Neural cell (in vitro differentiated cells): ENCODE measurements at regions not wholly inside any gene's neighbourhood (a gene's known extent, or its start where the extent isn't known, plus 50 kb on each side); places are given as distances from the start of the nearest gene placed in this dataset.

Source experiments
- H2AFZ ChIP-seq: fragments of 200-600, 300-800 bp; sonication (generic), shearing (Covaris generic); 2 replicates; pipeline ENCODE4 v1.6.0; 2014; ENCODE audit warnings: low read depth, mild to moderate bottlenecking, antibody characterized with exemption, low read length, moderate library complexity
- H3F3A ChIP-seq: fragments of 200-600 bp; shearing (Covaris generic); 2 replicates; pipeline ENCODE4 v1.6.1; 2016; ENCODE audit warnings: mild to moderate bottlenecking, moderate library complexity, mixed read lengths, antibody characterized with exemption, low read length; ENCODE audit not compliant: insufficient read depth, poor library complexity, severe bottlenecking
- H3K27ac ChIP-seq: fragments of 200-600, 300-800 bp; sonication (generic), shearing (Covaris generic); 2 replicates; pipeline ENCODE4 v1.5.1; 2014; ENCODE audit warnings: mild to moderate bottlenecking, low read length, moderate library complexity
- H3K27me3 ChIP-seq: fragments of 300-800, 200-600 bp; sonication (generic), shearing (Covaris generic); 2 replicates; pipeline ENCODE4 v1.6.0; 2014; ENCODE audit warnings: mild to moderate bottlenecking, low read depth, low read length, moderate library complexity; ENCODE audit not compliant: insufficient read depth
- H3K36me3 ChIP-seq: fragments of 300-800, 200-600 bp; sonication (generic), shearing (Covaris generic); 2 replicates; pipeline ENCODE4 v1.5.1; 2014; ENCODE audit warnings: mild to moderate bottlenecking, antibody characterized with exemption, low read length, moderate library complexity; ENCODE audit not compliant: insufficient read depth
- H3K4me2 ChIP-seq: fragments of 300-800, 200-600 bp; sonication (generic), shearing (Covaris generic); 2 replicates; pipeline ENCODE4 v1.6.0; 2014; ENCODE audit warnings: mild to moderate bottlenecking, low read length
- H3K4me3 ChIP-seq: fragments of 300-800, 200-600 bp; sonication (generic), shearing (Covaris generic); 2 replicates; pipeline ENCODE4 v1.5.1; 2014; ENCODE audit warnings: mild to moderate bottlenecking, low read length, moderate library complexity
- H3K79me2 ChIP-seq: fragments of 200-600 bp; shearing (Covaris generic); replicated peaks from 2 replicates; pipeline ENCODE4 v1.6.0; 2014; ENCODE audit warnings: mild to moderate bottlenecking, low read length, moderate library complexity; ENCODE audit not compliant: insufficient read depth
- H3K9ac ChIP-seq: fragments of 300-800, 200-600 bp; sonication (generic), shearing (Covaris generic); 2 replicates; pipeline ENCODE4 v1.6.1; 2016; ENCODE audit warnings: mild to moderate bottlenecking, low read length, mixed read lengths
- H3K9me2 ChIP-seq: fragments of 200-600 bp; shearing (Covaris generic); 2 replicates; pipeline ENCODE4 v1.6.1; 2016; ENCODE audit warnings: mild to moderate bottlenecking, low read length, mixed read lengths; ENCODE audit not compliant: insufficient read depth
- H3K9me3 ChIP-seq: fragments of 200-600, 300-800 bp; sonication (generic), shearing (Covaris generic); 2 replicates; pipeline ENCODE4 v1.6.1; 2016; ENCODE audit warnings: mild to moderate bottlenecking, mixed run types, low read length, moderate library complexity, mixed read lengths
- H4K20me1 ChIP-seq: fragments of 200-600 bp; shearing (Covaris generic); 2 replicates; pipeline ENCODE4 v1.6.1; 2016; ENCODE audit warnings: mild to moderate bottlenecking, mixed run types; ENCODE audit not compliant: insufficient read depth
- CTCF ChIP-seq: fragments of 450-650 bp; IDR thresholded peaks from 2 replicates; pipeline ENCODE4 v1.5.1; 2014; ENCODE audit warnings: antibody characterized with exemption, mild to moderate bottlenecking, moderate library complexity; ENCODE audit not compliant: poor library complexity, severe bottlenecking
- EP300 ChIP-seq: fragments of 450-650 bp; conservative IDR thresholded peaks from 2 replicates; pipeline ENCODE4 v1.6.1; 2014; ENCODE audit warnings: antibody characterized with exemption, mild to moderate bottlenecking, moderate library complexity; ENCODE audit not compliant: poor library complexity, severe bottlenecking
- EZH2 ChIP-seq: fragments of 200-600, 300-800 bp; shearing (Covaris generic), sonication (generic); IDR thresholded peaks from 2 replicates; pipeline ENCODE4 v1.6.1; 2014; ENCODE audit warnings: antibody characterized with exemption, low read length, borderline replicate concordance, mild to moderate bottlenecking; ENCODE audit not compliant: insufficient read depth, poor library complexity, severe bottlenecking
- MXI1 ChIP-seq: fragments of 450-650 bp; conservative IDR thresholded peaks from 2 replicates; pipeline ENCODE4 v1.6.1; 2014; ENCODE audit warnings: antibody characterized with exemption, mild to moderate bottlenecking; ENCODE audit not compliant: poor library complexity, severe bottlenecking
- POLR2AphosphoS5 ChIP-seq: IDR thresholded peaks from 2 replicates; pipeline ENCODE4 v1.6.1; 2012
- RAD21 ChIP-seq: fragments of 450-650 bp; conservative IDR thresholded peaks from 2 replicates; pipeline ENCODE4 v1.6.1; 2014; ENCODE audit warnings: antibody characterized with exemption, mild to moderate bottlenecking, moderate library complexity
- REST ChIP-seq: IDR thresholded peaks from 2 replicates; pipeline ENCODE4 v1.6.1; 2012; ENCODE audit warnings: borderline replicate concordance
- SMC3 ChIP-seq: fragments of 450-650 bp; conservative IDR thresholded peaks from 2 replicates; pipeline ENCODE4 v1.6.1; 2014; ENCODE audit warnings: antibody characterized with exemption, mild to moderate bottlenecking, moderate library complexity; ENCODE audit not compliant: poor library complexity
- TAF1 ChIP-seq: IDR thresholded peaks from 2 replicates; pipeline ENCODE4 v1.6.1; 2012; ENCODE audit warnings: low read depth

GRCh38 chr6:8192067-8192466 lies 89.7 kb upstream of the EEF1E1 start:
- H3F3A ChIP-seq = no peaks in the 10 kb centered on the region
- H3K27me3 ChIP-seq = no peaks in the 10 kb centered on the region
- no peaks in the 10 kb centered on the region for H3K9me3 ChIP-seq
- H3K4me2 ChIP-seq = no peak overlapping the region
- no peak overlapping the region for H2AFZ ChIP-seq
- H3K79me2 ChIP-seq = no peaks in the 10 kb centered on the region
- no peaks in the 10 kb centered on the region for H4K20me1 ChIP-seq
- no peak overlapping the region for H3K27ac ChIP-seq
- no peaks in the 10 kb centered on the region for H3K36me3 ChIP-seq
- no peak overlapping the region for H3K4me3 ChIP-seq
- no peak overlapping the region for H3K9ac ChIP-seq
- no peaks in the 10 kb centered on the region for H3K9me2 ChIP-seq
- TF ChIP-seq CTCF (no peak), RAD21 (no peak), SMC3 (no peak), EP300 (no peak), POLR2AphosphoS5 (no peak), REST (no peak), TAF1 (no peak), EZH2 (no peak), MXI1 (no peak)

DNA sequence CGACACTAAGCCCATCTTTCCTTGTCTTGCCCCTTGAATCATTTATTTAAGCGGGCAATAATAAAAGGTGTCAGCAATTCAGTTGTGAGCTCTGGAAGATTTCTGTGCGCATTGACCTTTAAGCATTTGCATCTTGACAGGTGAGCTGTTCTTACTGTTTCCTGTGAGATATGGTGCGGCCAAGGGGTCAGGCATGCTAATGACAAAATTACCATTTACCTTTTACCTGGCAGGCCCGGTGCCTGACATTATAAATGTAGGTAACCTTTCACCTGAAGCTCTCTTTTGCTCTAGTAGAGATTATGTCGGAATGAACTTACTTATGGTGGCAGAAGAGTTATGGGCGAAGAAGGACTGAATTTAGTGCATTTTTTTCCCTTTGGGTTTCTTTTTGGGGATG lies 89.3 kb upstream of the EEF1E1 start:
- Histone ChIP-seq H3F3A (no peaks in the 10 kb centered on the region), H3K27ac (no peak overlapping the region), H3K79me2 (no peaks in the 10 kb centered on the region), H2AFZ (no peak overlapping the region), H3K4me2 (no peak overlapping the region), H3K9ac (no peak overlapping the region), H3K9me3 (no peaks in the 10 kb centered on the region), H3K27me3 (no peaks in the 10 kb centered on the region), H4K20me1 (no peaks in the 10 kb centered on the region), H3K9me2 (no peaks in the 10 kb centered on the region), H3K36me3 (no peaks in the 10 kb centered on the region), H3K4me3 (no peak overlapping the region)
- no peak for TF ChIP-seq EZH2
- TF ChIP-seq EP300 = no peak
- no peak for TF ChIP-seq SMC3
- TF ChIP-seq POLR2AphosphoS5 = no peak

- Histone ChIP-seq H3K9me2 (no peaks in the 10 kb centered on the region), H3K27me3 (no peaks in the 10 kb centered on the region), H3K36me3 (no peaks in the 10 kb centered on the region), H3K9ac (no peak overlapping the region), H3K4me2 (no peak overlapping the region), H3K9me3 (no peaks in the 10 kb centered on the region), H4K20me1 (no peaks in the 10 kb centered on the region), H3K4me3 (no peak overlapping the region), H3F3A (no peaks in the 10 kb centered on the region), H3K79me2 (no peaks in the 10 kb centered on the region), H2AFZ (no peak overlapping the region), H3K27ac (no peak overlapping the region)
- TF ChIP-seq RAD21 = no peak
- TF ChIP-seq POLR2AphosphoS5 = no peak
- TF ChIP-seq EZH2 = no peak
- no peak for TF ChIP-seq SMC3
- TF ChIP-seq REST = no peak
- TF ChIP-seq TAF1 = no peak
- no peak for TF ChIP-seq MXI1
- TF ChIP-seq EP300 = no peak
Observed at GRCh38 chr6:8187209-8187608, 84.9 kb upstream of the EEF1E1 start.
